CD14-positive monocyte (primary cell): ENCODE measurements at regions not wholly inside any gene's neighbourhood (a gene's known extent, or its start where the extent isn't known, plus 50 kb on each side); places are given as distances from the start of the nearest gene placed in this dataset.

ENCODE experiments used
- DNase-seq, 3 donors: peaks; one replicate each; pipeline ENCODE4 v3.0.0-alpha.2; 2011 to 2022
- H2AFZ ChIP-seq: 2 replicates; pipeline ENCODE4 v1.6.0; 2012; ENCODE audit warnings: mild to moderate bottlenecking, low read depth, low read length, inconsistent platforms; ENCODE audit not compliant: insufficient read depth, poor library complexity, severe bottlenecking
- H3K27ac ChIP-seq, 2 donors: 1 replicate in 1 of 2; 2 replicates in 1 of 2; pipeline ENCODE4 v1.5.1; 2012 to 2013; ENCODE audit warnings: low read length in 2 of 2, control low read depth in 1 of 2, inconsistent platforms in 1 of 2, low read depth in 1 of 2, mild to moderate bottlenecking in 1 of 2
- H3K27me3 ChIP-seq, 2 donors: one replicate each; pipeline versions ENCODE4 v1.6.0 to v1.6.1; 2011 to 2013; ENCODE audit warnings: low read length in 2 of 2; ENCODE audit not compliant: control insufficient read depth in 2 of 2, insufficient read depth in 2 of 2
- H3K36me3 ChIP-seq, 2 donors: replicated peaks in 1 of 2; 1 replicate in 1 of 2; 2 replicates in 1 of 2; pipeline versions ENCODE4 v1.5.1 to v1.6.1; 2012 to 2013; ENCODE audit warnings: low read length in 2 of 2, control low read depth in 1 of 2, inconsistent platforms in 1 of 2, mild to moderate bottlenecking in 1 of 2; ENCODE audit not compliant: insufficient read depth in 2 of 2, control insufficient read depth in 1 of 2
- H3K4me1 ChIP-seq, 2 donors: 1 replicate in 1 of 2; 2 replicates in 1 of 2; pipeline versions ENCODE4 v1.5.1 to v1.6.1; 2012 to 2013; ENCODE audit warnings: low read length in 2 of 2, control low read depth in 1 of 2, inconsistent platforms in 1 of 2, mild to moderate bottlenecking in 1 of 2, moderate library complexity in 1 of 2; ENCODE audit not compliant: insufficient read depth in 2 of 2, control insufficient read depth in 1 of 2
- H3K4me2 ChIP-seq: replicated peaks from 2 replicates; pipeline ENCODE3; 2012; ENCODE audit warnings: low read length, moderate library complexity, mild to moderate bottlenecking; ENCODE audit not compliant: poor library complexity, severe bottlenecking; ENCODE audit errors: extremely low read depth
- H3K4me3 ChIP-seq, 3 experiments: fragments of 200-600 bp in 1 of 3; sonication (generic) in 1 of 3; replicated peaks in 1 of 3; 1 replicate in 2 of 3; 2 replicates in 1 of 3; pipeline ENCODE4 v1.5.1; 2011 to 2013; ENCODE audit warnings: low read length in 3 of 3, mild to moderate bottlenecking in 3 of 3, control low read depth in 2 of 3, low read depth in 2 of 3, inconsistent platforms in 1 of 3, moderate library complexity in 1 of 3
- H3K79me2 ChIP-seq: 2 replicates; pipeline ENCODE4 v1.6.0; 2012; ENCODE audit warnings: mild to moderate bottlenecking, control low read depth, inconsistent platforms, low read length, moderate library complexity; ENCODE audit not compliant: insufficient read depth
- H3K9ac ChIP-seq: 2 replicates; pipeline ENCODE4 v1.6.0; 2017; ENCODE audit warnings: low read length, mild to moderate bottlenecking; ENCODE audit not compliant: insufficient read depth, poor library complexity, severe bottlenecking
- H3K9me3 ChIP-seq, 2 donors: replicated peaks in 1 of 2; 1 replicate in 1 of 2; 2 replicates in 1 of 2; pipeline versions ENCODE4 v1.5.1 to v1.6.1; 2012 to 2013; ENCODE audit warnings: low read length in 2 of 2, control low read depth in 1 of 2; ENCODE audit not compliant: control insufficient read depth in 1 of 2, insufficient read depth in 1 of 2
- H4K20me1 ChIP-seq: 2 replicates; pipeline ENCODE4 v1.6.0; 2012; ENCODE audit warnings: mild to moderate bottlenecking, low read length, control low read depth, moderate library complexity; ENCODE audit not compliant: insufficient read depth
- H3K27ac Mint-ChIP-seq, 7 donors: one replicate each; pipeline ENCODE4 v1.8.0; 2020; ENCODE audit warnings: mild to moderate bottlenecking in 7 of 7, mixed read lengths in 7 of 7, moderate library complexity in 6 of 7, inconsistent platforms in 2 of 7
- H3K27me3 Mint-ChIP-seq, 3 donors: one replicate each; pipeline ENCODE4 v1.8.0; 2021 to 2022; ENCODE audit warnings: low read depth in 3 of 3, mild to moderate bottlenecking in 3 of 3, mixed read lengths in 3 of 3, moderate library complexity in 3 of 3, inconsistent platforms in 1 of 3
- H3K36me3 Mint-ChIP-seq, 2 donors: one replicate each; pipeline ENCODE4 v1.8.0; 2020; ENCODE audit warnings: mixed read lengths in 2 of 2, inconsistent platforms in 1 of 2, mild to moderate bottlenecking in 1 of 2
- H3K4me1 Mint-ChIP-seq: one replicate; pipeline ENCODE4 v1.8.0; 2020; ENCODE audit warnings: mild to moderate bottlenecking, mixed read lengths
- H3K4me3 Mint-ChIP-seq, 2 donors: one replicate each; pipeline ENCODE4 v1.8.0; 2020; ENCODE audit warnings: mild to moderate bottlenecking in 2 of 2, mixed read lengths in 2 of 2, moderate library complexity in 1 of 2
- H3K9me3 Mint-ChIP-seq, 7 donors: one replicate each; pipeline ENCODE4 v1.8.0; 2020 to 2022; ENCODE audit warnings: mixed read lengths in 7 of 7, mild to moderate bottlenecking in 6 of 7, moderate library complexity in 6 of 7, inconsistent platforms in 2 of 7
- CTCF ChIP-seq: fragments of 200-600 bp; IDR thresholded peaks from one replicate; pipeline ENCODE4 v1.8.0; 2022; ENCODE audit warnings: antibody characterized with exemption, mild to moderate bottlenecking
- WGBS: methylation state at CpG from one replicate; pipeline ENCODE4 v1.1.5; 2013; ENCODE audit warnings: missing lambda C conversion rate; ENCODE audit not compliant: insufficient coverage; 5-methylcytosine and 5-hydroxymethylcytosine counted together
- intact Hi-C, 2 donors: fragments of 100-400 bp; cut with micrococcal nuclease; formaldehyde crosslinking; loops; one replicate each; pipeline versions ENCODE4 v1.15.0 to v1.15.1; 2023

GRCh38 chr6:14513496-14514393, 396.2 kb downstream of the CD83 start:
- TF ChIP-seq CTCF = no peak
- no CpG with 5 or more reads among the region's 7 CpGs for WGBS
- no peak overlapping the region for H3K27ac Mint-ChIP-seq

GRCh38 chr6:14516956-14517355, 399.4 kb downstream of the CD83 start:
- Histone ChIP-seq H3K36me3 (no peaks in the 10 kb centered on the region), H3K4me1 (no peaks in the 10 kb centered on the region), H3K4me2 (no peak overlapping the region), H3K27me3 (no peaks in the 10 kb centered on the region), H3K4me3 (no peak overlapping the region), H3K27ac (no peak overlapping the region), H2AFZ (peak overlapping the region; percentile 1), H3K9ac (no peak overlapping the region), H4K20me1 (no peaks in the 10 kb centered on the region), H3K9me3 (no peaks in the 10 kb centered on the region), H3K79me2 (no peaks in the 10 kb centered on the region)
- Mint-ChIP-seq H3K36me3 (peaks cover 0 to 3% of the 10 kb centered on the region in 2 donors), H3K9me3 (peaks cover 0 to 3% (median 0%) of the 10 kb centered on the region in 7 donors), H3K4me1 (no peaks in the 10 kb centered on the region), H3K27ac (no peak overlapping the region), H3K4me3 (no peak overlapping the region), H3K27me3 (peaks cover 0 to 2% (median 1%) of the 10 kb centered on the region in 3 donors)
- WGBS = 92% methylated on average over 7 of the region's 11 CpGs
- no peak for TF ChIP-seq CTCF
- no peak for DNase-seq
- intact Hi-C loops = no loop called here

More at GRCh38 chr6:14513496-14514393, 396.2 kb downstream of the CD83 start:
- Histone ChIP-seq H3K4me3 (no peak overlapping the region), H3K4me2 (no peak overlapping the region), H3K36me3 (no peaks in the 10 kb centered on the region), H2AFZ (no peak overlapping the region), H3K27me3 (no peaks in the 10 kb centered on the region), H3K4me1 (no peaks in the 10 kb centered on the region), H4K20me1 (no peaks in the 10 kb centered on the region), H3K9ac (no peak overlapping the region), H3K9me3 (no peaks in the 10 kb centered on the region), H3K79me2 (no peaks in the 10 kb centered on the region), H3K27ac (no peak overlapping the region)
- no peak for DNase-seq
- Mint-ChIP-seq H3K27me3 (peaks cover 1 to 2% (median 2%) of the 10 kb centered on the region in 3 donors), H3K36me3 (peaks cover 0 to 3% of the 10 kb centered on the region in 2 donors), H3K9me3 (no peaks in the 10 kb centered on the region), H3K4me3 (no peak overlapping the region), H3K4me1 (no peaks in the 10 kb centered on the region)
- intact Hi-C loops = no loop called here
